ENCODE measurements at regions not wholly inside any gene's neighbourhood (a gene's known extent, or its start where the extent isn't known, plus 50 kb on each side); places are given as distances from the start of the nearest gene placed in this dataset.

DNA sequence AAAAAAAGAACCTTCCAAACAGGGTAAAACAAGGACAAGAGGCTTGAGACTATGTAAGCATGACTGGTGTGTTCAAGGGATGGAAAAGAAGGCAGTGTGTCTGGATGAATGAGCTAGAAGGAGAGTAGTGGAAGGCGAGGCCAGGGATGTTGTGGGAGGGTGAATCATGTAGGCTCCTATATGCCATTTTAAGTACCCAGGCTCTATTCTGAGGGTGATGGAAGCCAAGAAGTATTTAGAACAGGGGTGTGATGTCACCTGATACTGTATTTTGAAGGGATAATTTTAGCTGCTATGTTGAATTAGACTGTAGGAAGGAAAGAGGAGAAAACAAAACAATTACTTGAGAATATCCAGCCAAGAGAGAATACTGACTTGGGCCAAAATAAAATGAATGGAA lies 524.7 kb upstream of the CRIM1 start:
- BruUV-seq (replicated peaks): no TSS peak
- Histone ChIP-seq H3K4me3 (ENCODE audit: low read depth, low read length) (no peak overlapping the region), H3K4me1 (no peaks in the 10 kb centered on the region), H3K27me3 (replicated peaks; ENCODE audit: control insufficient read depth, insufficient read depth, low read length) (no peaks in the 10 kb centered on the region), H3K9me3 (no peaks in the 10 kb centered on the region), H3K36me3 (ENCODE audit: control insufficient read depth, insufficient read depth, low read length) (no peaks in the 10 kb centered on the region)
- Mint-ChIP-seq H3K4me1 (ENCODE audit: low read depth, unreplicated experiment) (no peaks in the 10 kb centered on the region), H3K27me3 (ENCODE audit: insufficient read depth, unreplicated experiment) (peaks cover 4% of the 10 kb centered on the region), H3K4me3 (ENCODE audit: unreplicated experiment) (no peak overlapping the region), H3K27ac (ENCODE audit: unreplicated experiment) (no peak overlapping the region), H3K9me3 (ENCODE audit: unreplicated experiment) (no peaks in the 10 kb centered on the region), H3K36me3 (ENCODE audit: insufficient read depth, unreplicated experiment) (no peaks in the 10 kb centered on the region)
- ChIA-PET POLR2A (no interaction called here), CTCF (no interaction called here)
- intact Hi-C loops (cut with micrococcal nuclease; ENCODE audit: unreplicated experiment): no loop called here
- no peak for DNase-seq
- TF ChIP-seq, protein P1, sequence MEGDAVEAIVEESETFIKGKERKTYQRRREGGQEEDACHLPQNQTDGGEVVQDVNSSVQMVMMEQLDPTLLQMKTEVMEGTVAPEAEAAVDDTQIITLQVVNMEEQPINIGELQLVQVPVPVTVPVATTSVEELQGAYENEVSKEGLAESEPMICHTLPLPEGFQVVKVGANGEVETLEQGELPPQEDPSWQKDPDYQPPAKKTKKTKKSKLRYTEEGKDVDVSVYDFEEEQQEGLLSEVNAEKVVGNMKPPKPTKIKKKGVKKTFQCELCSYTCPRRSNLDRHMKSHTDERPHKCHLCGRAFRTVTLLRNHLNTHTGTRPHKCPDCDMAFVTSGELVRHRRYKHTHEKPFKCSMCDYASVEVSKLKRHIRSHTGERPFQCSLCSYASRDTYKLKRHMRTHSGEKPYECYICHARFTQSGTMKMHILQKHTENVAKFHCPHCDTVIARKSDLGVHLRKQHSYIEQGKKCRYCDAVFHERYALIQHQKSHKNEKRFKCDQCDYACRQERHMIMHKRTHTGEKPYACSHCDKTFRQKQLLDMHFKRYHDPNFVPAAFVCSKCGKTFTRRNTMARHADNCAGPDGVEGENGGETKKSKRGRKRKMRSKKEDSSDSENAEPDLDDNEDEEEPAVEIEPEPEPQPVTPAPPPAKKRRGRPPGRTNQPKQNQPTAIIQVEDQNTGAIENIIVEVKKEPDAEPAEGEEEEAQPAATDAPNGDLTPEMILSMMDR (IDR thresholded peaks at IDR 0.05; ENCODE audit: insufficient read depth in 1 of 2, low read depth in 1 of 2, low read length in 1 of 2, severe bottlenecking in 1 of 2, unreplicated experiment in 1 of 2): no peak

DNA sequence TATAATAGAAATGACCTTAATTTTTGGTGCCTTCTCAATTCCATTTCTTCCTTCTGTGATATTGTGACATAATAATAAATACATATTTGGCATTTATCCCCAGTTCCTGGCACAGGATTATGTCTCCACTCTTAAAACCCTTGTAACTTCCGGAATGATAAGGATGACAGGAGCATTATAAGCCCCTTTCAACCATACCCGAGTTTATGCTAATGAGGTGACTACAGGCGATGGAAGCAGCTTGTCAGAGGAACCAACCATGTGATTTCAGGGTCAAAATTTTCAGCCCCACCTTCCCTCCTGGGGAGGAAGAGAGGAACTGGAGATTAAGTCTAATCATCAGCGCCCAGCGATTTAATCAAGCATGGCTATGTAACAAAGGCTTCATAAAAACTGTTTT lies 528.5 kb upstream of the CRIM1 start:
- TF ChIP-seq, protein P1 (IDR thresholded peaks at IDR 0.05; ENCODE audit: insufficient read depth in 1 of 2, low read depth in 1 of 2, low read length in 1 of 2, severe bottlenecking in 1 of 2, unreplicated experiment in 1 of 2): no peak
- Mint-ChIP-seq H3K27me3 (ENCODE audit: insufficient read depth, unreplicated experiment) (peaks cover 9% of the 10 kb centered on the region), H3K4me1 (ENCODE audit: low read depth, unreplicated experiment) (no peaks in the 10 kb centered on the region), H3K36me3 (ENCODE audit: insufficient read depth, unreplicated experiment) (no peaks in the 10 kb centered on the region), H3K9me3 (ENCODE audit: unreplicated experiment) (no peaks in the 10 kb centered on the region), H3K27ac (ENCODE audit: unreplicated experiment) (no peak overlapping the region), H3K4me3 (ENCODE audit: unreplicated experiment) (no peak overlapping the region)
- Histone ChIP-seq H3K4me1 (no peaks in the 10 kb centered on the region), H3K9me3 (0 out of 2 replicates have a peak, but pooled peaks cover 2% of the 10 kb centered on the region), H3K36me3 (ENCODE audit: control insufficient read depth, insufficient read depth, low read length) (no peaks in the 10 kb centered on the region), H3K27me3 (replicated peaks; ENCODE audit: control insufficient read depth, insufficient read depth, low read length) (no peaks in the 10 kb centered on the region), H3K4me3 (ENCODE audit: low read depth, low read length) (no peak overlapping the region)
- ChIA-PET CTCF (no interaction called here), POLR2A (no interaction called here)
- intact Hi-C loops (cut with micrococcal nuclease; ENCODE audit: unreplicated experiment): no loop called here
- no peak for DNase-seq
- no TSS peak for BruUV-seq (replicated peaks)

DNA sequence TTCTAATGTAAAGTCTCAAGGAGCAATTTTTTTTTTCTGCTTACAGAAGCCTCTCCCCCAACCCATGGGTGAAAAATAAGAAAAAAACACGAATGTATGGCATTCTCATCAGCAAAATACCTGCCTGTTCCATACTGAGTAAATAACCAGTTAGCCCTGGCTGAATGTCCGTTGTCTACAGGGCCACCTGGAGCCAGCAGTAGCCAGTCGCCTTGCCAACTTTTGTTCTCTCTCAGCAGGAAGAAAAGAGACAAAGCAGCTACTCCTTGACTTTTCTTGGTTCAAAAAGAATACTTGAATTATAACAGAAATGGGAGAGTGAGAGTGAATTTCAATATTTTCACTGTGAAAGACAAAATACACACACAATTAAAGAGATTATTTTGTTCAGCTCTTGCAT lies 532.9 kb upstream of the CRIM1 start:
- no peaks in the 10 kb centered on the region for H3K36me3 ChIP-seq (ENCODE audit: control insufficient read depth, insufficient read depth, low read length)
- no peaks in the 10 kb centered on the region for H3K4me1 Mint-ChIP-seq (ENCODE audit: low read depth, unreplicated experiment)
- intact Hi-C loops (cut with micrococcal nuclease; ENCODE audit: unreplicated experiment): no loop called here
- H3K36me3 Mint-ChIP-seq (ENCODE audit: insufficient read depth, unreplicated experiment): no peaks in the 10 kb centered on the region
- no peak overlapping the region for H3K27ac Mint-ChIP-seq (ENCODE audit: unreplicated experiment)
- POLR2A ChIA-PET: no interaction called here
- H3K4me1 ChIP-seq: no peaks in the 10 kb centered on the region
- TF ChIP-seq, protein P1 (IDR thresholded peaks at IDR 0.05; ENCODE audit: insufficient read depth in 1 of 2, low read depth in 1 of 2, low read length in 1 of 2, severe bottlenecking in 1 of 2, unreplicated experiment in 1 of 2): no peak
- BruUV-seq (replicated peaks): no TSS peak
- H3K27me3 ChIP-seq (replicated peaks; ENCODE audit: control insufficient read depth, insufficient read depth, low read length): no peaks in the 10 kb centered on the region
- peaks cover 11% of the 10 kb centered on the region for H3K27me3 Mint-ChIP-seq (ENCODE audit: insufficient read depth, unreplicated experiment)
- no peak for DNase-seq
- no peaks in the 10 kb centered on the region for H3K9me3 Mint-ChIP-seq (ENCODE audit: unreplicated experiment)
- no peak overlapping the region for H3K4me3 ChIP-seq (ENCODE audit: low read depth, low read length)
- no peak overlapping the region for H3K4me3 Mint-ChIP-seq (ENCODE audit: unreplicated experiment)
- CTCF ChIA-PET: no interaction called here
- H3K9me3 ChIP-seq: 0 out of 2 replicates have a peak, but pooled peaks cover 2% of the 10 kb centered on the region

All from Caco-2 (cell line).